GM23338 (cell line): ENCODE measurements at regions not wholly inside any gene's neighbourhood (a gene's known extent, or its start where the extent isn't known, plus 50 kb on each side); places are given as distances from the start of the nearest gene placed in this dataset.

Experiments used
- ATAC-seq: fragments of 200-7000 bp; cut with Tn5 transposase; 3 replicates; pipeline ENCODE4 v1.9.1; 2020
- DNase-seq: peaks from one replicate; pipeline ENCODE4 v3.0.0-alpha.2; 2015; ENCODE audit warnings: low spot score
- H2AFZ ChIP-seq: fragments of 200-600 bp; sonication (generic); 2 replicates; pipeline ENCODE4 v1.8.0; 2016; ENCODE audit warnings: antibody characterized with exemption, mild to moderate bottlenecking, moderate library complexity
- H3F3A ChIP-seq: fragments of 200-600 bp; sonication (generic); replicated peaks from 2 replicates; pipeline ENCODE4 v1.8.0; 2017; ENCODE audit warnings: antibody characterized with exemption, mixed run types, low read depth
- H3K27ac ChIP-seq: fragments of 200-600 bp; sonication (generic); 2 replicates; pipeline ENCODE4 v1.6.1; 2016; ENCODE audit warnings: low read depth
- H3K27me3 ChIP-seq: fragments of 200-600 bp; sonication (generic); 2 replicates; pipeline ENCODE4 v1.8.0; 2016; ENCODE audit warnings: mild to moderate bottlenecking, mixed run types, moderate library complexity; ENCODE audit not compliant: insufficient read depth
- H3K36me3 ChIP-seq: fragments of 200-600 bp; sonication (generic); 2 replicates; pipeline ENCODE4 v1.8.0; 2016; ENCODE audit warnings: mild to moderate bottlenecking; ENCODE audit not compliant: insufficient read depth
- H3K4me1 ChIP-seq: fragments of 200-600 bp; sonication (generic); 2 replicates; pipeline ENCODE4 v1.8.0; 2016; ENCODE audit warnings: mild to moderate bottlenecking, moderate library complexity; ENCODE audit not compliant: insufficient read depth
- H3K4me2 ChIP-seq: fragments of 200-600 bp; sonication (generic); 2 replicates; pipeline ENCODE4 v1.7.1; 2017; ENCODE audit warnings: mixed run types
- H3K4me3 ChIP-seq: fragments of 200-600 bp; sonication (generic); 2 replicates; pipeline ENCODE4 v1.6.1; 2016; ENCODE audit warnings: mixed run types
- H3K79me2 ChIP-seq: fragments of 200-600 bp; sonication (generic); replicated peaks from 2 replicates; pipeline ENCODE4 v1.8.0; 2017; ENCODE audit warnings: mild to moderate bottlenecking; ENCODE audit not compliant: insufficient read depth
- H3K9me2 ChIP-seq: fragments of 200-600 bp; sonication (generic); 2 replicates; pipeline ENCODE4 v1.8.0; 2017; ENCODE audit not compliant: insufficient read depth
- H4K20me1 ChIP-seq: fragments of 200-600 bp; sonication (generic); replicated peaks from 2 replicates; pipeline ENCODE4 v1.8.0; 2017; ENCODE audit warnings: mild to moderate bottlenecking; ENCODE audit not compliant: insufficient read depth
- H3K27ac Mint-ChIP-seq: 2 replicates; pipeline ENCODE4 v1.8.0; 2020; ENCODE audit warnings: inconsistent platforms, mild to moderate bottlenecking, moderate library complexity, mixed read lengths
- H3K27me3 Mint-ChIP-seq: 3 replicates; pipeline ENCODE4 v1.8.0; 2022; ENCODE audit warnings: low read depth, mild to moderate bottlenecking, moderate library complexity, mixed read lengths, inconsistent platforms; ENCODE audit not compliant: insufficient read depth, poor library complexity
- H3K36me3 Mint-ChIP-seq: 3 replicates; pipeline ENCODE4 v1.8.0; 2021; ENCODE audit warnings: low read depth, mild to moderate bottlenecking, inconsistent platforms, moderate library complexity, mixed read lengths
- H3K4me1 Mint-ChIP-seq: 3 replicates; pipeline ENCODE4 v1.8.0; 2020; ENCODE audit warnings: mild to moderate bottlenecking, inconsistent platforms, mixed read lengths
- H3K4me3 Mint-ChIP-seq: 3 replicates; pipeline ENCODE4 v1.8.0; 2021; ENCODE audit warnings: moderate library complexity, mild to moderate bottlenecking, inconsistent platforms, mixed read lengths
- H3K9me3 Mint-ChIP-seq: 3 replicates; pipeline ENCODE4 v1.8.0; 2020; ENCODE audit warnings: moderate library complexity, mild to moderate bottlenecking, inconsistent platforms, mixed read lengths
- CREB1 ChIP-seq: fragments of 250-450 bp; sonication (Bioruptor Pico); IDR thresholded peaks from 2 replicates; pipeline ENCODE4 v1.5.0; 2020; ENCODE audit warnings: low read depth, mild to moderate bottlenecking, moderate library complexity
- CTCF ChIP-seq, 2 experiments: fragments of 200-600 bp in 1 of 2; sonication (generic) in 1 of 2; conservative IDR thresholded peaks; 2 replicates each; pipeline versions ENCODE4 v1.5.1 to v1.6.1; 2016 to 2017; ENCODE audit warnings: antibody characterized with exemption in 2 of 2, low read depth in 2 of 2, mild to moderate bottlenecking in 2 of 2, moderate library complexity in 1 of 2
- ETS1 ChIP-seq: IDR thresholded peaks from 2 replicates; pipeline ENCODE4 v1.6.1; 2016; ENCODE audit warnings: antibody characterized with exemption
- EZH2 ChIP-seq: fragments of 200-600 bp; sonication (generic); IDR thresholded peaks from one replicate; pipeline ENCODE4 v1.8.0; 2017; ENCODE audit warnings: antibody characterized with exemption, mild to moderate bottlenecking, low read depth; ENCODE audit not compliant: unreplicated experiment
- EZH2phosphoT487 ChIP-seq: fragments of 200-600 bp; sonication (generic); IDR thresholded peaks from one replicate; pipeline ENCODE4 v1.8.1; 2018; ENCODE audit warnings: antibody characterized with exemption; ENCODE audit not compliant: unreplicated experiment
- JUNB ChIP-seq: IDR thresholded peaks from one replicate; pipeline ENCODE4 v1.6.1; 2016; ENCODE audit warnings: antibody characterized with exemption; ENCODE audit not compliant: unreplicated experiment
- NANOG ChIP-seq: IDR thresholded peaks from 2 replicates; pipeline ENCODE4 v1.6.1; 2016; ENCODE audit warnings: antibody characterized with exemption, borderline replicate concordance
- POLR2AphosphoS5 ChIP-seq: IDR thresholded peaks from 2 replicates; pipeline ENCODE4 v1.6.1; 2016; ENCODE audit warnings: antibody characterized with exemption, low read depth
- REST ChIP-seq: IDR thresholded peaks from one replicate; pipeline ENCODE4 v1.6.1; 2018; ENCODE audit warnings: antibody characterized with exemption; ENCODE audit not compliant: unreplicated experiment
- STAT1 ChIP-seq: IDR thresholded peaks from one replicate; pipeline ENCODE4 v1.6.1; 2016; ENCODE audit warnings: antibody characterized with exemption; ENCODE audit not compliant: unreplicated experiment
- ZNF114 ChIP-seq: fragments of 250-450 bp; sonication (Bioruptor Pico); IDR thresholded peaks from 2 replicates; pipeline ENCODE4 v1.5.0; 2020; ENCODE audit warnings: mild to moderate bottlenecking, moderate library complexity
- ZNF331 ChIP-seq: fragments of 250-450 bp; sonication (Bioruptor Pico); IDR thresholded peaks from 2 replicates; pipeline ENCODE4 v1.5.0; 2020; ENCODE audit warnings: low read depth, mild to moderate bottlenecking, moderate library complexity
- ZNF462 ChIP-seq: fragments of 250-450 bp; sonication (Bioruptor Pico); IDR thresholded peaks from 2 replicates; pipeline ENCODE4 v1.5.0; 2020; ENCODE audit warnings: mild to moderate bottlenecking, moderate library complexity

GRCh38 chr5:96330530-96331140 lies 102.4 kb downstream of the PCSK1 start:
- Histone ChIP-seq H4K20me1 (no peaks in the 10 kb centered on the region), H3K79me2 (no peaks in the 10 kb centered on the region), H3F3A (no peaks in the 10 kb centered on the region), H3K4me3 (no peak overlapping the region), H3K4me1 (0 out of 2 replicates have a peak, but pooled peaks cover 2% of the 10 kb centered on the region), H3K27me3 (no peaks in the 10 kb centered on the region), H3K27ac (no peak overlapping the region), H3K4me2 (no peak overlapping the region), H3K36me3 (no peaks in the 10 kb centered on the region), H3K9me2 (no peaks in the 10 kb centered on the region), H2AFZ (no peak overlapping the region)
- Mint-ChIP-seq H3K4me1 (peaks cover 6% of the 10 kb centered on the region; the same call in 1 of the 3 replicates), H3K27ac (no peak overlapping the region), H3K27me3 (no peaks in the 10 kb centered on the region), H3K9me3 (no peaks in the 10 kb centered on the region), H3K4me3 (no peak overlapping the region), H3K36me3 (no peaks in the 10 kb centered on the region)
- no peak for TF ChIP-seq CREB1 (CRISPR knock-in tag)
- no peak for TF ChIP-seq EZH2phosphoT487
- no peak for TF ChIP-seq ZNF114 (CRISPR knock-in tag)
- TF ChIP-seq ZNF331 (CRISPR knock-in tag) = no peak
- no peak for TF ChIP-seq POLR2AphosphoS5
- TF ChIP-seq JUNB = no peak
- TF ChIP-seq EZH2 = no peak
- no peak for TF ChIP-seq REST
- TF ChIP-seq CTCF (conservative IDR thresholded peaks at IDR 0.05; ENCODE audit: low read depth in 2 of 2) = no peak
- no peak for TF ChIP-seq ZNF462
- no peak for TF ChIP-seq NANOG
- no peak for TF ChIP-seq STAT1
- TF ChIP-seq ETS1 = no peak
- ATAC-seq = no peak
- no peak for DNase-seq
